HL-60 (cell line): ENCODE measurements at regions not wholly inside any gene's neighbourhood (a gene's known extent, or its start where the extent isn't known, plus 50 kb on each side); places are given as distances from the start of the nearest gene placed in this dataset.

Experiments
- DNase-seq, 2 experiments: peaks; one replicate each; pipeline ENCODE4 v3.0.0-alpha.2; 2010 to 2020; ENCODE audit warnings: low read depth in 1 of 2, low spot score in 1 of 2
- H3K27ac ChIP-seq: fragments of 250-450 bp; sonication (Bioruptor Pico); replicated peaks from 2 replicates; pipeline ENCODE4 v1.5.1; 2020; ENCODE audit warnings: mild to moderate bottlenecking, moderate library complexity
- H3K27me3 ChIP-seq: fragments of 250-450 bp; sonication (Bioruptor Pico); 2 replicates; pipeline ENCODE4 v1.5.1; 2021; ENCODE audit warnings: mild to moderate bottlenecking, moderate library complexity; ENCODE audit not compliant: insufficient read depth, poor library complexity, severe bottlenecking
- H3K4me3 ChIP-seq: replicated peaks from 2 replicates; pipeline ENCODE4 v1.5.1; 2011; ENCODE audit warnings: mild to moderate bottlenecking, control low read depth, low read length; ENCODE audit not compliant: insufficient read depth
- CTCF ChIP-seq: IDR thresholded peaks from one replicate; pipeline ENCODE4 v1.5.1; 2011; ENCODE audit warnings: low read length, control low read depth, inconsistent platforms; ENCODE audit not compliant: insufficient read depth
- GABPA ChIP-seq: IDR thresholded peaks from 2 replicates; pipeline ENCODE4 v1.6.1; 2012; ENCODE audit warnings: low read depth
- POLR2AphosphoS5 ChIP-seq: IDR thresholded peaks from 2 replicates; pipeline ENCODE4 v1.6.1; 2012; ENCODE audit warnings: low read depth
- REST ChIP-seq: IDR thresholded peaks from 2 replicates; pipeline ENCODE4 v1.6.1; 2012; ENCODE audit warnings: low read depth; ENCODE audit not compliant: insufficient replicate concordance
- SPI1 ChIP-seq: IDR thresholded peaks from 2 replicates; pipeline ENCODE4 v1.6.1; 2012; ENCODE audit warnings: low read depth, mild to moderate bottlenecking, borderline replicate concordance

GRCh38 chr2:375270-375955, 87.5 kb upstream of the ALKAL2 start:
- Histone ChIP-seq H3K4me3 (no peak overlapping the region), H3K27me3 (no peaks in the 10 kb centered on the region), H3K27ac (no peak overlapping the region)
- no peak for DNase-seq
- TF ChIP-seq POLR2AphosphoS5: no peak
- no peak for TF ChIP-seq REST
- no peak for TF ChIP-seq GABPA
- TF ChIP-seq CTCF: no peak
- TF ChIP-seq SPI1: no peak

GRCh38 chr2:368386-368785, 80.5 kb upstream of the ALKAL2 start:
- H3K27me3 ChIP-seq: no peaks in the 10 kb centered on the region
- TF ChIP-seq POLR2AphosphoS5: no peak
- DNase-seq: no peak
- no peak overlapping the region for H3K4me3 ChIP-seq
- no peak overlapping the region for H3K27ac ChIP-seq

DNA sequence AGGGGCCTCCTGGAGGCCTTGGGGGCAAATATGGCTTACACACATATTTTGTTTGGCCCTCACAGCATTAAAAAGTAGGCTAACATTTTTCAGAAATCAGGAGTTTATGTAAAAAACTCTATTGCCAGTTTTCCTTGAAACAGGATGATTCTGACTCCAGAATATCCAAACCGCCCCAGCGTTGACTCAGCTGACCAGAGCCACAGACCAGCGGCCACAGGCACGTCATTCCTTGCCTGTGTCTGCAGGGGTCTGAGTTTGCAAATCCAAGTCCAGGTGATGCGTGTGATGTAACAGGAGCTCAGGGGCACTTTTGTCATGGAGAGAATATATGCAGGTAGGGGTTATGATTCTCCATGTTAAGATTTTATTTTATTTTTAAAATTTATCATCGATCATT, 79.4 kb upstream of the ALKAL2 start:
- no peaks in the 10 kb centered on the region for H3K27me3 ChIP-seq
- no peak for DNase-seq
- H3K4me3 ChIP-seq: no peak overlapping the region
- TF ChIP-seq REST (no peak), GABPA (no peak), POLR2AphosphoS5 (no peak), CTCF (no peak), SPI1 (no peak)
- H3K27ac ChIP-seq: no peak overlapping the region

DNA sequence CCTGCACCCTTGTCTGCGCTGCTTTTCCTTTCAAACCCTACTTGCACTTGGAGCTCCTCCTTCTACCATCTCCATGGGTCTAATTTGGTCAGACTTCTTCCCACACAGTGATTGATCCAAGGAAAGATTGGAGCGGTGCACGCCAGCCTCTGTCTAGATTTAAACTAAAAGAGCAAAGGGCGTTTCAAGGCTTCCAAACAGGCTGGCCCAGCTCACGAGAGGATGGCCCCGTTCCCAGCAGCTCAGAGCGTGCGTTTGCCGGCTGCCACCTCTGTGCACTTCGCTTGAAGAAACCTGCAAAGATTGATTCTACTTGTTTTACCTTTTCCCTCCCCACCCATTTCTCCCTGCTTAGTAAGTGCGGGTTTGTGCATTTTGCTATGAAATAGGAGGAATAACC, 78.8 kb upstream of the ALKAL2 start:
- Histone ChIP-seq H3K27ac (no peak overlapping the region), H3K27me3 (no peaks in the 10 kb centered on the region), H3K4me3 (no peak overlapping the region)
- DNase-seq: no peak
- no peak for TF ChIP-seq POLR2AphosphoS5
- TF ChIP-seq SPI1: no peak
- no peak for TF ChIP-seq GABPA
- TF ChIP-seq CTCF: no peak
- TF ChIP-seq REST: no peak
